H1 (cell line): ENCODE measurements at regions not wholly inside any gene's neighbourhood (a gene's known extent, or its start where the extent isn't known, plus 50 kb on each side); places are given as distances from the start of the nearest gene placed in this dataset.

ENCODE experiments used
- CTCF ChIA-PET: fragments of 300-600 bp; sonication (Branson Sonifier 250); formaldehyde crosslinking; loops from one replicate; lab custom pipeline; 2021; ENCODE audit not compliant: partially characterized antibody; lab: Charles Lee
- POLR2A ChIA-PET: fragments of 300-600 bp; sonication (Branson Sonifier 250); formaldehyde crosslinking; loops from one replicate; lab custom pipeline; 2021; ENCODE audit warnings: inconsistent platforms; ENCODE audit not compliant: partially characterized antibody; lab: Charles Lee
- DNase-seq, 2 experiments: peaks; one replicate each; pipeline versions ENCODE4 v3.0.0 to v3.0.0-alpha.2; 2010 to 2022; ENCODE audit warnings: low spot score in 2 of 2, low read depth in 1 of 2, mixed read lengths in 1 of 2
- FAIRE-seq: peaks from 2 replicates; lab custom pipeline; 2011; peaks lifted over from hg19 to GRCh38; lab: Jason Lieb, UNC
- H2AFZ ChIP-seq: 2 replicates; pipeline ENCODE4 v1.8.1; 2012; ENCODE audit warnings: low read length, inconsistent platforms
- H2AK5ac ChIP-seq: 2 replicates; pipeline ENCODE4 v1.6.1; 2013; ENCODE audit warnings: low read depth, low read length
- H2BK120ac ChIP-seq: replicated peaks from 2 replicates; pipeline ENCODE3; 2013; ENCODE audit warnings: low read depth, low read length, inconsistent platforms
- H2BK12ac ChIP-seq: 2 replicates; pipeline ENCODE4 v1.6.1; 2013; ENCODE audit warnings: low read depth, low read length
- H2BK15ac ChIP-seq: 2 replicates; pipeline ENCODE4 v1.6.1; 2013; ENCODE audit warnings: low read length
- H2BK20ac ChIP-seq: 2 replicates; pipeline ENCODE4 v1.6.1; 2013; ENCODE audit warnings: low read length
- H2BK5ac ChIP-seq: 2 replicates; pipeline ENCODE4 v1.6.1; 2013; ENCODE audit warnings: low read depth, low read length
- H3K14ac ChIP-seq: 2 replicates; pipeline ENCODE4 v1.6.1; 2013; ENCODE audit warnings: inconsistent platforms; ENCODE audit not compliant: insufficient read length
- H3K18ac ChIP-seq: 2 replicates; pipeline ENCODE4 v1.6.1; 2013; ENCODE audit warnings: low read length; ENCODE audit errors: extremely low read depth
- H3K23ac ChIP-seq: 2 replicates; pipeline ENCODE4 v1.6.1; 2013; ENCODE audit warnings: inconsistent platforms; ENCODE audit not compliant: insufficient read length
- H3K23me2 ChIP-seq: 2 replicates; pipeline ENCODE4 v1.6.1; 2013; ENCODE audit warnings: low read depth, low read length
- H3K27ac ChIP-seq: 2 replicates; pipeline ENCODE4 v1.6.1; 2011; ENCODE audit warnings: low read depth, low read length, inconsistent platforms
- H3K27me3 ChIP-seq, 4 experiments: replicated peaks in 1 of 4; 1 replicate in 1 of 4; 2 replicates in 3 of 4; pipeline versions ENCODE4 v1.6.1 to v1.8.1; 2011 to 2013; ENCODE audit warnings: low read length in 3 of 4, mild to moderate bottlenecking in 3 of 4, inconsistent platforms in 2 of 4, mixed read lengths in 2 of 4, moderate library complexity in 1 of 4; ENCODE audit not compliant: control insufficient read depth in 3 of 4, insufficient read depth in 3 of 4; ENCODE audit errors: extremely low read depth in 1 of 4
- H3K36me3 ChIP-seq, 4 experiments: 2 replicates each; pipeline versions ENCODE4 v1.6.1 to v1.8.1; 2011 to 2013; ENCODE audit warnings: mild to moderate bottlenecking in 4 of 4, low read length in 3 of 4, moderate library complexity in 2 of 4, control low read depth in 1 of 4, inconsistent platforms in 1 of 4; ENCODE audit not compliant: insufficient read depth in 4 of 4, control insufficient read depth in 2 of 4
- H3K4ac ChIP-seq: replicated peaks from 2 replicates; pipeline ENCODE3; 2013; ENCODE audit warnings: low read length, low read depth, mixed read lengths, inconsistent platforms; ENCODE audit not compliant: insufficient read length
- H3K4me1 ChIP-seq, 4 experiments: replicated peaks in 1 of 4; 1 replicate in 1 of 4; 2 replicates in 3 of 4; pipeline versions ENCODE4 v1.6.1 to v1.8.1; 2011 to 2013; ENCODE audit warnings: low read length in 3 of 4, inconsistent platforms in 2 of 4, mixed read lengths in 1 of 4; ENCODE audit not compliant: insufficient read depth in 4 of 4, control insufficient read depth in 3 of 4
- H3K4me2 ChIP-seq, 2 experiments: 2 replicates each; pipeline versions ENCODE4 v1.6.1 to v1.8.1; 2011 to 2013; ENCODE audit warnings: low read depth in 2 of 2, low read length in 2 of 2, control low read depth in 1 of 2, inconsistent platforms in 1 of 2, mild to moderate bottlenecking in 1 of 2; ENCODE audit not compliant: insufficient read depth in 1 of 2
- H3K4me3 ChIP-seq, 4 experiments: fragments of 200-600, 300-600 bp in 1 of 4; sonication (generic), shearing (Covaris generic), sonication (Bioruptor Twin) in 1 of 4; 2 replicates each; pipeline versions ENCODE4 v1.5.1 to v1.8.1; 2011 to 2016; ENCODE audit warnings: low read length in 4 of 4, low read depth in 3 of 4, control low read depth in 2 of 4, inconsistent platforms in 2 of 4, mild to moderate bottlenecking in 2 of 4, mixed read lengths in 1 of 4, moderate library complexity in 1 of 4; ENCODE audit not compliant: insufficient read depth in 2 of 4; ENCODE audit errors: extremely low read depth in 1 of 4
- H3K56ac ChIP-seq: replicated peaks from 2 replicates; pipeline ENCODE3; 2013; ENCODE audit warnings: low read depth, mild to moderate bottlenecking, mixed read lengths, low read length, inconsistent platforms; ENCODE audit not compliant: insufficient read length
- H3K79me1 ChIP-seq: 2 replicates; pipeline ENCODE4 v1.6.1; 2013; ENCODE audit warnings: low read depth, low read length, control low read depth
- H3K79me2 ChIP-seq, 2 experiments: 2 replicates each; pipeline versions ENCODE4 v1.6.1 to v1.8.1; 2012 to 2013; ENCODE audit warnings: low read length in 2 of 2, mild to moderate bottlenecking in 2 of 2, inconsistent platforms in 1 of 2; ENCODE audit not compliant: insufficient read depth in 2 of 2, control insufficient read depth in 1 of 2
- H3K9ac ChIP-seq, 4 experiments: replicated peaks in 1 of 4; 1 replicate in 1 of 4; 2 replicates in 3 of 4; pipeline versions ENCODE4 v1.6.1 to v1.8.1; 2011 to 2013; ENCODE audit warnings: low read depth in 3 of 4, low read length in 3 of 4, control low read depth in 2 of 4, mild to moderate bottlenecking in 2 of 4, moderate library complexity in 2 of 4, inconsistent platforms in 1 of 4; ENCODE audit errors: extremely low read depth in 1 of 4
- H3K9me3 ChIP-seq, 2 experiments: 2 replicates each; pipeline versions ENCODE4 v1.6.1 to v1.8.1; 2012 to 2013; ENCODE audit warnings: mild to moderate bottlenecking in 2 of 2, moderate library complexity in 2 of 2, control low read depth in 1 of 2, inconsistent platforms in 1 of 2, low read depth in 1 of 2, low read length in 1 of 2, mixed read lengths in 1 of 2; ENCODE audit not compliant: insufficient read depth in 2 of 2
- H4K20me1 ChIP-seq, 2 experiments: replicated peaks in 1 of 2; 2 replicates each; pipeline versions ENCODE3 to v1.8.1; 2011 to 2013; ENCODE audit warnings: inconsistent platforms in 2 of 2, low read length in 2 of 2, mild to moderate bottlenecking in 1 of 2; ENCODE audit not compliant: insufficient read depth in 2 of 2, control insufficient read depth in 1 of 2
- H4K5ac ChIP-seq: 2 replicates; pipeline ENCODE4 v1.6.1; 2013; ENCODE audit warnings: low read length, low read depth, mixed read lengths, inconsistent platforms; ENCODE audit not compliant: insufficient read length
- H4K8ac ChIP-seq: 2 replicates; pipeline ENCODE4 v1.8.0; 2013; ENCODE audit warnings: mild to moderate bottlenecking, moderate library complexity, low read length, inconsistent platforms; ENCODE audit not compliant: insufficient read depth; ENCODE audit errors: extremely low read depth
- H4K91ac ChIP-seq: replicated peaks from 2 replicates; pipeline ENCODE3; 2013; ENCODE audit warnings: low read length, mixed read lengths, inconsistent platforms; ENCODE audit not compliant: insufficient read length
- CREB1 ChIP-seq: IDR thresholded peaks from 2 replicates; pipeline ENCODE4 v1.6.1; 2012; ENCODE audit warnings: inconsistent platforms
- HDAC6 ChIP-seq: IDR thresholded peaks from one replicate; pipeline ENCODE4 v1.7.1; 2012; ENCODE audit warnings: low read depth, mild to moderate bottlenecking, inconsistent platforms, low read length, moderate library complexity
- SUZ12 ChIP-seq: fragments of 200-600 bp; sonication (generic); IDR thresholded peaks from 2 replicates; pipeline ENCODE4 v1.6.1; 2012; ENCODE audit warnings: mild to moderate bottlenecking, inconsistent platforms, low read length, moderate library complexity, mixed read lengths

DNA sequence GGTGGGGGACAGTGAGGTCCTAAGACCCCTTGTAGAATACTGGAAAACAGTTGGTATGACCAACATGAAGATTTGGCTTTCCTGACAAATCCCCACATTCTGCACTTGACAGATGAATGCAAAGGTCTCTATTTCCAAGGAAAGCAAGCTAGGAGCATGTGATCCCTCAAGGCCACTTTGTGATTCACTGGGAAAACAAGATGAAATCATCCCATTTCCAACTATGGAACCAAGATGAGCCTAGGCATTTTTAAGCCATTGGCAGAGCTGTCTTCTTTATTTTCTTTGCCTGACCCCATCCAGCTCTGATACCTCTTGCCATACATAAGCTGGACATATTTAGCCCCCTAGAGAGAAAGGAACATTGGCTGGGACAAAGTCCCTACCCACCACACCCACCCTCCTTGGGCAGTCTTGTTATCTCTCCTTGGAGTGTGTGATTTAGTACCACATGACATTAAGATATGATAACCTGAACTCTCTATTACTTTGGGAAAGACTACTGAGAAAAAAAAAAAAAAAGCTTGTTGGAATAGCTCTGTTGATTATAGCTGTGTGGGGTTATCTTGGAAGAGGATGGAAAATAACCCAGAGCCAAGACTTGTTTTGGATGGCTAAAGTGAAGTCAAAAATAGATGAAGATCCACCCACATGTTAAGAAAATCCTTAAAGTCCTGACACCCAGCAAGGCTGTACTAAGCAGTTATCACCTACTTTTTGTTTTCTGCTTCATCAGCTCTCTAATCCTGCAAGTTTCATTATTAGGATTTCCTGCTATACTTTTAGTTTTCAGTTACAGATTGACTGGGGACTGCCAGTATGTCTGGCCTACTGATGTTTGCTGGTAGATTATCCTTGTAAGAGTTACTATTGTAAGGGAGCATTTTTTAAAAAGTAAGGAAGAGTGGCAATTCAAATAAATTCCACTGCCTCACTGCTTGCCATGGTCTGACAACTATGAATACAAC lies 90.1 kb upstream of the PREP start:
- Histone ChIP-seq H3K23ac (no peak overlapping the region), H3K23me2 (no peaks in the 10 kb centered on the region), H4K91ac (no peak overlapping the region), H2BK120ac (no peak overlapping the region), H2BK5ac (no peak overlapping the region), H3K27ac (no peak overlapping the region), H3K9ac (no peak overlapping the region), H4K8ac (no peak overlapping the region), H3K56ac (no peak overlapping the region), H4K5ac (no peak overlapping the region), H2BK20ac (no peak overlapping the region), H3K4ac (no peak overlapping the region), H3K4me2 (no peak overlapping the region), H2AFZ (no peak overlapping the region), H3K27me3 (no peaks in the 10 kb centered on the region), H3K18ac (no peak overlapping the region), H3K4me1 (no peaks in the 10 kb centered on the region; a peak in 1 of 7 replicates), H3K79me1 (no peaks in the 10 kb centered on the region), H3K9me3 (no peaks in the 10 kb centered on the region), H3K14ac (no peak overlapping the region), H2AK5ac (no peak overlapping the region), H2BK12ac (no peak overlapping the region), H3K4me3 (no peak overlapping the region), H4K20me1 (no peaks in the 10 kb centered on the region), H3K36me3 (no peaks in the 10 kb centered on the region), H3K79me2 (no peaks in the 10 kb centered on the region), H2BK15ac (no peak overlapping the region)
- no peak for DNase-seq
- no peak for TF ChIP-seq HDAC6
- TF ChIP-seq SUZ12 = no peak
- TF ChIP-seq CREB1 = no peak
- ChIA-PET POLR2A (no interaction called here), CTCF (interaction anchor here (1.1 kb wide), 1 partner anchor 23 kb away, joined by 4 read pairs; no protein-coding TSS in a partner anchor)
- FAIRE-seq = no peak
